Gastroesophageal sphincter (tissue), 4 donors: ENCODE measurements at regions not wholly inside any gene's neighbourhood (a gene's known extent, or its start where the extent isn't known, plus 50 kb on each side); places are given as distances from the start of the nearest gene placed in this dataset.

Experiments used
- ATAC-seq: fragments of 150-250 bp; one replicate; pipeline ENCODE4 v1.9.1; 2016; ENCODE audit warnings: mild to moderate bottlenecking, moderate library complexity
- H3K27ac ChIP-seq, 4 donors: fragments of 200-600 bp; sonication (generic) in 3 of 4; 1 replicate in 3 of 4; 2 replicates in 1 of 4; pipeline ENCODE4 v1.5.1; 2016 to 2019
- H3K27me3 ChIP-seq: fragments of 200-600 bp; sonication (generic); one replicate; pipeline ENCODE4 v1.5.1; 2019
- H3K36me3 ChIP-seq, 2 donors: fragments of 200-600 bp; sonication (generic); one replicate each; pipeline ENCODE4 v1.5.1; 2019; ENCODE audit warnings: control low read depth in 1 of 2
- H3K4me1 ChIP-seq, 3 donors: fragments of 200-600 bp; sonication (generic); 1 replicate in 2 of 3; 2 replicates in 1 of 3; pipeline ENCODE4 v1.5.1; 2016 to 2019; ENCODE audit warnings: control low read depth in 2 of 3
- H3K4me3 ChIP-seq, 2 donors: fragments of 200-600 bp; sonication (generic); one replicate each; pipeline ENCODE4 v1.5.1; 2019; ENCODE audit warnings: mild to moderate bottlenecking in 1 of 2, moderate library complexity in 1 of 2
- H3K9me3 ChIP-seq, 3 donors: fragments of 200-600 bp; sonication (generic); one replicate each; pipeline ENCODE4 v1.5.1; 2017 to 2019; ENCODE audit warnings: control low read depth in 2 of 3
- CTCF ChIP-seq, 4 experiments: fragments of 200-600 bp in 2 of 4; fragments of 450-650 bp in 2 of 4; sonication (generic) in 1 of 4; IDR thresholded peaks; one replicate each; pipeline ENCODE4 v1.5.1; 2017 to 2019; ENCODE audit warnings: antibody characterized with exemption in 4 of 4, mild to moderate bottlenecking in 2 of 4, moderate library complexity in 2 of 4
- EP300 ChIP-seq: sonication (generic); formaldehyde crosslinking; IDR thresholded peaks from one replicate; pipeline ENCODE4 v1.6.1; 2017; ENCODE audit warnings: antibody characterized with exemption, mild to moderate bottlenecking
- POLR2A ChIP-seq, 2 donors: fragments of 450-650 bp; IDR thresholded peaks; one replicate each; pipeline ENCODE4 v1.6.1; 2017; ENCODE audit warnings: antibody characterized with exemption in 2 of 2, mild to moderate bottlenecking in 2 of 2, moderate library complexity in 1 of 2
- POLR2AphosphoS5 ChIP-seq: sonication (generic); formaldehyde crosslinking; IDR thresholded peaks from one replicate; pipeline ENCODE4 v1.6.1; 2017; ENCODE audit warnings: antibody characterized with exemption
- WGBS, 2 donors: methylation state at CpG; one replicate each; pipeline ENCODE4 v1.1.5; 2018; ENCODE audit warnings: low coverage in 1 of 2; 5-methylcytosine and 5-hydroxymethylcytosine counted together

GRCh38 chr4:81665045-81665444 is 193.3 kb upstream of the RASGEF1B start:
- Histone ChIP-seq H3K27ac (no peak overlapping the region), H3K4me3 (no peak overlapping the region), H3K4me1 (peaks cover 0 to 10% (median 0%) of the 10 kb centered on the region in 3 donors), H3K36me3 (no peaks in the 10 kb centered on the region), H3K27me3 (no peaks in the 10 kb centered on the region), H3K9me3 (no peaks in the 10 kb centered on the region)
- no peak for TF ChIP-seq CTCF (IDR thresholded peaks at IDR 0.05)
- no peak for TF ChIP-seq POLR2AphosphoS5
- TF ChIP-seq EP300 = no peak
- no peak for TF ChIP-seq POLR2A (IDR thresholded peaks at IDR 0.05)
- no peak for ATAC-seq

GRCh38 chr4:81664079-81664478 is 192.4 kb upstream of the RASGEF1B start:
- Histone ChIP-seq H3K9me3 (no peaks in the 10 kb centered on the region), H3K36me3 (no peaks in the 10 kb centered on the region), H3K27me3 (no peaks in the 10 kb centered on the region), H3K4me1 (peaks cover 0 to 10% (median 0%) of the 10 kb centered on the region in 3 donors), H3K27ac (no peak overlapping the region), H3K4me3 (no peak overlapping the region)
- TF ChIP-seq EP300 (no peak), POLR2A (IDR thresholded peaks at IDR 0.05) (no peak), POLR2AphosphoS5 (no peak), CTCF (IDR thresholded peaks at IDR 0.05) (no peak)
- ATAC-seq = no peak
- 66 to 72% methylated on average over 4 of the region's 4 CpGs for WGBS, 2 donors

GRCh38 chr4:81663368-81663767 is 191.7 kb upstream of the RASGEF1B start:
- Histone ChIP-seq H3K27me3 (no peaks in the 10 kb centered on the region), H3K36me3 (no peaks in the 10 kb centered on the region), H3K4me1 (peaks cover 0 to 10% (median 0%) of the 10 kb centered on the region in 3 donors), H3K9me3 (no peaks in the 10 kb centered on the region), H3K4me3 (no peak overlapping the region), H3K27ac (no peak overlapping the region)
- ATAC-seq = no peak
- TF ChIP-seq EP300 = no peak
- TF ChIP-seq CTCF (IDR thresholded peaks at IDR 0.05) = no peak
- TF ChIP-seq POLR2AphosphoS5 = no peak
- TF ChIP-seq POLR2A (IDR thresholded peaks at IDR 0.05) = no peak
- 54 to 56% methylated on average over 2 of the region's 2 CpGs for WGBS, 2 donors

GRCh38 chr4:81659051-81659450 is 187.3 kb upstream of the RASGEF1B start:
- Histone ChIP-seq H3K4me3 (no peak overlapping the region), H3K4me1 (peaks cover 0 to 9% (median 0%) of the 10 kb centered on the region in 3 donors), H3K27ac (no peak overlapping the region), H3K9me3 (no peaks in the 10 kb centered on the region), H3K36me3 (no peaks in the 10 kb centered on the region), H3K27me3 (no peaks in the 10 kb centered on the region)
- no peak for ATAC-seq
- TF ChIP-seq EP300 = no peak
- TF ChIP-seq POLR2A (IDR thresholded peaks at IDR 0.05) = no peak
- no peak for TF ChIP-seq CTCF (IDR thresholded peaks at IDR 0.05)
- no peak for TF ChIP-seq POLR2AphosphoS5

- no peak for ATAC-seq
- Histone ChIP-seq H3K4me1 (no peaks in the 10 kb centered on the region), H3K4me3 (no peak overlapping the region), H3K27me3 (no peaks in the 10 kb centered on the region), H3K27ac (no peak overlapping the region), H3K36me3 (no peaks in the 10 kb centered on the region), H3K9me3 (no peaks in the 10 kb centered on the region)
- TF ChIP-seq POLR2A (IDR thresholded peaks at IDR 0.05) (no peak), CTCF (IDR thresholded peaks at IDR 0.05) (no peak), EP300 (no peak), POLR2AphosphoS5 (no peak)
- 76 to 100% methylated on average over 1 to 2 of the region's 2 CpGs for WGBS, 2 donors
Observed at GRCh38 chr4:81652069-81652478, 180.4 kb upstream of the RASGEF1B start.
